K562 (cell line): ENCODE measurements at regions not wholly inside any gene's neighbourhood (a gene's known extent, or its start where the extent isn't known, plus 50 kb on each side); places are given as distances from the start of the nearest gene placed in this dataset.

Source experiments
- ATAC-seq: fragments of 200-7000 bp; cut with Tn5 transposase; 3 replicates; pipeline ENCODE4 v1.9.1; 2020; ENCODE audit warnings: moderate library complexity
- BruUV-seq: library from RNA; stranded (reverse); fragments of 400-500 nt; replicated peaks from 2 replicates; lab custom pipeline; 2021; lab: Mats Ljungman, UMichigan
- CTCF ChIA-PET: fragments of 300-600 bp; formaldehyde crosslinking; extraction: SDS; loops from one replicate; lab custom pipeline; 2021; ENCODE audit warnings: low intra/inter-chr PET ratio; lab: Yijun Ruan, JAX
- POLR2A ChIA-PET: fragments of 300-600, 350-650 bp; sonication (Branson Sonifier 250); formaldehyde crosslinking; extraction: SDS; loops from one replicate; lab custom pipeline; 2021; ENCODE audit warnings: antibody characterized with exemption, inconsistent platforms; lab: Yijun Ruan, JAX
- DNase-seq, 4 experiments: peaks; one replicate each; pipeline versions ENCODE4 v3.0.0 to v3.0.0-alpha.2; 2011 to 2018; ENCODE audit warnings: low spot score in 3 of 4, mixed read lengths in 3 of 4; ENCODE audit errors: extremely low read depth in 1 of 4
- FAIRE-seq: peaks from 2 replicates; lab custom pipeline; 2011; peaks lifted over from hg19 to GRCh38; lab: Jason Lieb, UNC
- H2AFZ ChIP-seq: 2 replicates; pipeline ENCODE4 v1.6.0; 2011; ENCODE audit warnings: low read depth, low read length, control low read depth, inconsistent platforms
- H3K27ac ChIP-seq: fragments of 200-600 bp; 3 replicates; pipeline ENCODE4 v1.8.0; 2011; ENCODE audit warnings: low read depth, mild to moderate bottlenecking, control low read depth, inconsistent platforms, low read length, moderate library complexity, mixed read lengths; ENCODE audit errors: extremely low read depth
- H3K27me3 ChIP-seq, 2 experiments: fragments of 300-600 bp in 1 of 2; 2 replicates in 1 of 2; 3 replicates in 1 of 2; pipeline versions ENCODE4 v1.6.0 to v1.8.0; 2011; ENCODE audit warnings: inconsistent platforms in 2 of 2, low read length in 2 of 2, mild to moderate bottlenecking in 1 of 2, mixed read lengths in 1 of 2, moderate library complexity in 1 of 2; ENCODE audit not compliant: control insufficient read depth in 2 of 2, insufficient read depth in 2 of 2
- H3K36me3 ChIP-seq: fragments of 300-600 bp; 3 replicates; pipeline ENCODE4 v1.8.0; 2011; ENCODE audit warnings: mild to moderate bottlenecking, low read length, inconsistent platforms; ENCODE audit not compliant: control insufficient read depth, insufficient read depth
- H3K4me1 ChIP-seq, 2 experiments: fragments of 200-600 bp in 1 of 2; replicated peaks in 1 of 2; 2 replicates in 1 of 2; 3 replicates in 1 of 2; pipeline versions ENCODE4 v1.5.1 to v1.8.0; 2011; ENCODE audit warnings: inconsistent platforms in 2 of 2, low read length in 2 of 2, mild to moderate bottlenecking in 1 of 2, mixed read lengths in 1 of 2, moderate library complexity in 1 of 2; ENCODE audit not compliant: control insufficient read depth in 2 of 2, insufficient read depth in 2 of 2
- H3K4me2 ChIP-seq: 2 replicates; pipeline ENCODE4 v1.6.1; 2011; ENCODE audit warnings: low read length, control low read depth, inconsistent platforms, mixed read lengths; ENCODE audit not compliant: insufficient read depth
- H3K4me3 ChIP-seq: fragments of 200-600 bp; sonication (generic), shearing (Covaris generic); 2 replicates; pipeline ENCODE4 v1.5.1; 2016; ENCODE audit warnings: control low read depth, inconsistent platforms
- H3K79me2 ChIP-seq: fragments of 200-600 bp; 3 replicates; pipeline ENCODE4 v1.8.0; 2011; ENCODE audit warnings: low read length, inconsistent platforms; ENCODE audit not compliant: control insufficient read depth, insufficient read depth
- H3K9ac ChIP-seq, 2 experiments: 2 replicates each; pipeline versions ENCODE4 v1.6.0 to v1.6.1; 2011; ENCODE audit warnings: low read depth in 2 of 2, low read length in 2 of 2, control low read depth in 1 of 2, inconsistent platforms in 1 of 2, mild to moderate bottlenecking in 1 of 2, mixed read lengths in 1 of 2; ENCODE audit not compliant: insufficient read depth in 1 of 2
- H3K9me1 ChIP-seq: one replicate; pipeline ENCODE4 v1.6.0; 2011; ENCODE audit warnings: inconsistent platforms, mild to moderate bottlenecking, low read length, moderate library complexity; ENCODE audit not compliant: control insufficient read depth, insufficient read depth
- H3K9me3 ChIP-seq: replicated peaks from 2 replicates; pipeline ENCODE4 v1.5.1; 2011; ENCODE audit warnings: low read depth, low read length, inconsistent platforms; ENCODE audit not compliant: control insufficient read depth, insufficient read depth
- H4K20me1 ChIP-seq: replicated peaks from 2 replicates; pipeline ENCODE4 v1.6.1; 2011; ENCODE audit warnings: low read length, inconsistent platforms, mixed read lengths; ENCODE audit not compliant: control insufficient read depth, insufficient read depth
- ARID3A ChIP-seq: IDR thresholded peaks from 2 replicates; pipeline ENCODE4 v1.6.1; 2012; ENCODE audit warnings: low read depth, low read length, improper control_type of control experiment, borderline replicate concordance
- BRCA1 ChIP-seq, 2 experiments: fragments of 450-650 bp in 1 of 2; sonication (generic) in 1 of 2; formaldehyde crosslinking in 1 of 2; IDR thresholded peaks; 2 replicates each; pipeline versions ENCODE4 v1.5.0 to v1.6.1; 2017 to 2020; ENCODE audit warnings: mild to moderate bottlenecking in 1 of 2, missing genetic modification reagents in 1 of 2
- ELF4 ChIP-seq: fragments of 450-650 bp; formaldehyde crosslinking; IDR thresholded peaks from 2 replicates; pipeline ENCODE4 v1.4.0; 2022; ENCODE audit warnings: missing genetic modification characterization
- ESRRA ChIP-seq: fragments of 450-650 bp; IDR thresholded peaks from 2 replicates; pipeline ENCODE4 v1.6.1; 2014; ENCODE audit warnings: low read depth, mild to moderate bottlenecking, moderate library complexity, borderline replicate concordance
- HCFC1 ChIP-seq: IDR thresholded peaks from 2 replicates; pipeline ENCODE4 v1.6.1; 2012; ENCODE audit warnings: low read depth, low read length, improper control_type of control experiment
- HDAC1 ChIP-seq, 2 experiments: fragments of 450-650 bp; IDR thresholded peaks; 2 replicates each; pipeline ENCODE4 v1.6.1; 2016 to 2017; ENCODE audit warnings: inconsistent platforms in 1 of 2, mild to moderate bottlenecking in 1 of 2, moderate library complexity in 1 of 2
- PHB ChIP-seq: fragments of 250-450 bp; sonication (Bioruptor Pico); IDR thresholded peaks from 2 replicates; pipeline ENCODE4 v1.5.0; 2021
- PHF8 ChIP-seq: fragments of 200-600 bp; sonication (generic); IDR thresholded peaks from 2 replicates; pipeline ENCODE4 v1.6.1; 2012; ENCODE audit warnings: mixed run types, mild to moderate bottlenecking, inconsistent platforms, low read length, moderate library complexity, borderline replicate concordance
- POLR2H ChIP-seq: IDR thresholded peaks from 2 replicates; pipeline ENCODE4 v1.6.1; 2016; ENCODE audit warnings: missing genetic modification characterization, low read depth, mild to moderate bottlenecking, control low read depth, missing compliant biosample characterization, moderate library complexity
- RCOR1 ChIP-seq, 2 experiments: IDR thresholded peaks; 2 replicates each; pipeline ENCODE4 v1.6.1; 2012; ENCODE audit warnings: low read depth in 2 of 2, low read length in 2 of 2, borderline replicate concordance in 1 of 2, improper control_type of control experiment in 1 of 2
- TRIM28 ChIP-seq: fragments of 450-650 bp; IDR thresholded peaks from 2 replicates; pipeline ENCODE4 v1.6.1; 2017
- VEZF1 ChIP-seq: fragments of 200-800 bp; sonication (Bioruptor generic); IDR thresholded peaks from 2 replicates; pipeline ENCODE4 v1.6.1; 2017; ENCODE audit warnings: missing genetic modification characterization, missing compliant biosample characterization
- ZBTB34 ChIP-seq: fragments of 250-450 bp; sonication (Bioruptor Pico); IDR thresholded peaks from 2 replicates; pipeline ENCODE4 v1.8.0; 2021; ENCODE audit warnings: mild to moderate bottlenecking, moderate library complexity
- ZBTB7A ChIP-seq: IDR thresholded peaks from 2 replicates; pipeline ENCODE4 v1.6.1; 2011; ENCODE audit warnings: low read depth, mild to moderate bottlenecking, low read length, moderate library complexity, borderline replicate concordance; ENCODE audit not compliant: control insufficient read depth
- ZFP91 ChIP-seq: sonication (generic); formaldehyde crosslinking; IDR thresholded peaks from 2 replicates; pipeline ENCODE4 v1.8.0; 2022; ENCODE audit warnings: mild to moderate bottlenecking, missing genetic modification reagents
- WGBS: fragments of 100-300 bp; shearing (Covaris generic); methylation state at CpG from one replicate; pipeline ENCODE4 v1.1.6; 2016; ENCODE audit warnings: low coverage, mixed read lengths; ENCODE audit not compliant: insufficient coverage; ENCODE audit errors: missing lambda C conversion rate; 5-methylcytosine and 5-hydroxymethylcytosine counted together
- in situ Hi-C: fragments of 300-500 bp; cut with MboI; formaldehyde crosslinking; loops from 4 replicates; pipeline ENCODE4 v1.15.0; 2018; ENCODE audit warnings: inconsistent platforms, mixed read lengths
- intact Hi-C: fragments of 100-400 bp; cut with micrococcal nuclease; formaldehyde crosslinking; loops from 2 replicates; pipeline ENCODE4 v1.14.2; 2022

- no peak overlapping the region for H3K9ac ChIP-seq
- H2AFZ ChIP-seq = no peak overlapping the region
- no peak overlapping the region for H3K4me3 ChIP-seq
- CTCF ChIA-PET = no interaction called here
- DNase-seq = no peak
- no peaks in the 10 kb centered on the region for H3K79me2 ChIP-seq
- no peak for TF ChIP-seq ZFP91 (CRISPR knock-in tag)
- TF ChIP-seq TRIM28 = no peak
- no peak for TF ChIP-seq ZBTB34 (CRISPR knock-in tag)
- no peak for TF ChIP-seq HCFC1
- no peak for TF ChIP-seq PHF8
- TF ChIP-seq ARID3A = no peak
- no peak for TF ChIP-seq POLR2H
- no peak for TF ChIP-seq RCOR1 (IDR thresholded peaks at IDR 0.05; ENCODE audit: borderline replicate concordance in 1 of 2, low read depth in 2 of 2, low read length in 2 of 2)
- no peak for TF ChIP-seq VEZF1
- no peak for TF ChIP-seq PHB (CRISPR knock-in tag)
- TF ChIP-seq BRCA1 (IDR thresholded peaks at IDR 0.05) = no peak
- no peak for TF ChIP-seq BRCA1 (CRISPR knock-in tag; IDR thresholded peaks at IDR 0.05)
- TF ChIP-seq ELF4 (CRISPR knock-in tag) = no peak
- no peak for TF ChIP-seq HDAC1 (IDR thresholded peaks at IDR 0.05)
- no peak for TF ChIP-seq ESRRA
- no peak for TF ChIP-seq ZBTB7A
- TF ChIP-seq, all 486 proteins: peak for 0
- FAIRE-seq = no peak
- in situ Hi-C loops = no loop called here
- Histone ChIP-seq H3K27me3 (peaks cover 10 to 69% of the 10 kb centered on the region in 2 experiments; a peak in 4 of 5 replicates), H3K27ac (no peak overlapping the region), H3K9me3 (no peaks in the 10 kb centered on the region), H3K36me3 (no peaks in the 10 kb centered on the region), H4K20me1 (no peaks in the 10 kb centered on the region), H3K9me1 (no peaks in the 10 kb centered on the region), H3K4me1 (peaks cover 0 to 18% of the 10 kb centered on the region in 2 experiments; a peak in 2 of 5 replicates), H3K4me2 (no peak overlapping the region)
- BruUV-seq = no TSS peak
- 0% methylated on average over 9 of the region's 11 CpGs for WGBS
- POLR2A ChIA-PET = no interaction called here
- intact Hi-C loops = no loop called here
- no peak for ATAC-seq
These were observed 461.2 kb downstream of the BRD1 start for GRCh38 chr22:49366437-49366836.
